ENCODE measurements at regions not wholly inside any gene's neighbourhood (a gene's known extent, or its start where the extent isn't known, plus 50 kb on each side); places are given as distances from the start of the nearest gene placed in this dataset.

DNA sequence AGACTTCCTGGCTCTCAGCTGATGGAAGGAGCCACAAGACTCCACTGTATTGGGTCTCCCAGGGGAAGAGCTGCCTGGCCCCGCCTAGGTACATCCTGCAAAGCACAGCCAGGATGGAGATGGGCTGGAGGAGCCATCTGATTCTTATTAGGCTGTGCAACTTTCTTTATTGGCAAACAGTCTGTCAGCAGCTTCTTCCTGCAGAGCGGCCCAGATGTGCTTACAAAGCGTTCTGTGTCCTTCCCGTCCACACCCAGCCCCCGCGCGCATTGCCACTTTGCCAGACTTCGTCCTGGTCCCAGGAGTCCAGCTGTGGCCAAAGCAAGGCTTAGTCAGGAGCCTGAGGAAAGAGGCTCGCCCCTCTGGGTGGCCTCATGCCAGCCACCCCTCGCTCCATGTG lies 409.3 kb downstream of the ZNF536 start:
- no peak for TF ChIP-seq CTCF (conservative IDR thresholded peaks at IDR 0.05)
- H3K27ac ChIP-seq = no peak overlapping the region

DNA sequence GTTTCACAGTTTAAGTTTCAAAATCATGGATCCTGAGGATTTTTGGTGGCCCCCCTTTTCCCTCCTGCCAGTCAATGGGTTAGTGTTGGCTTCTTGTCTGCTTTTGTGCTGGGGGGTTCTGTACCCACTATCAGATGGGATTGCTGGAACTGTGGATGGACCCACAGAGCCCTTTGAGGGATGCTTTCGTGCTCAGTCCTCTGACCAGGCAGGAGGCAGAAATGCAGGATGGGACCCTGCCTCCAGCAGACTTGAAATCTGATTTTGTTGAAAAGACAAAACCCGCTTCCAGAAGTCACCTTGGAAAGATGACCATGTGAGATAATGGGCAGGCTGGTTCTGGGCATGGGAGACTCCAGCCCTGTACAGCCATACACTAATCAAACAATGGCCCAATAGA lies 408.9 kb downstream of the ZNF536 start:
- TF ChIP-seq CTCF (conservative IDR thresholded peaks at IDR 0.05) = no peak
- H3K27ac ChIP-seq = no peak overlapping the region

- no peak for TF ChIP-seq CTCF (conservative IDR thresholded peaks at IDR 0.05)
- no peak overlapping the region for H3K27ac ChIP-seq
Measured at GRCh38 chr19:30780456-30780855, 408.3 kb downstream of the ZNF536 start.

DNA sequence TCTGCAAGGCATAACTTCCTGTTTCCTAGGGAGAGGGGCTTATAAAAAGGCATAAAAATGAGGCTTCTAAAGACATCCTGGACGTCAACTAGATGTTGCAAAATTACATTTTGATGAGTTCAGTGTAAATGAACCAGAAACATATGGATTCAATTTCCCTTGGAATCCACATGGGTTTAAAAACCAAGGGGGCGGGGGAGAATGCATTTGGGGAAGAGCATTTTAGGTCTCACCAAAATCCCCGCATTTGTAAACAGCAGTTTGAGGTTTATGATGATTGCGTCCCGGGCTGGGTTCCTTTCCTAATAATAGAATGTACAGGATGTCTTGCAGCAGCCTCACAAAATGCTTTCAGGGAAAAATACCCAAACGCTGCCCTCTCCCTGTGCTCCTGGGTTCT lies 407.8 kb downstream of the ZNF536 start:
- no peak overlapping the region for H3K27ac ChIP-seq
- no peak for TF ChIP-seq CTCF (conservative IDR thresholded peaks at IDR 0.05)

DNA sequence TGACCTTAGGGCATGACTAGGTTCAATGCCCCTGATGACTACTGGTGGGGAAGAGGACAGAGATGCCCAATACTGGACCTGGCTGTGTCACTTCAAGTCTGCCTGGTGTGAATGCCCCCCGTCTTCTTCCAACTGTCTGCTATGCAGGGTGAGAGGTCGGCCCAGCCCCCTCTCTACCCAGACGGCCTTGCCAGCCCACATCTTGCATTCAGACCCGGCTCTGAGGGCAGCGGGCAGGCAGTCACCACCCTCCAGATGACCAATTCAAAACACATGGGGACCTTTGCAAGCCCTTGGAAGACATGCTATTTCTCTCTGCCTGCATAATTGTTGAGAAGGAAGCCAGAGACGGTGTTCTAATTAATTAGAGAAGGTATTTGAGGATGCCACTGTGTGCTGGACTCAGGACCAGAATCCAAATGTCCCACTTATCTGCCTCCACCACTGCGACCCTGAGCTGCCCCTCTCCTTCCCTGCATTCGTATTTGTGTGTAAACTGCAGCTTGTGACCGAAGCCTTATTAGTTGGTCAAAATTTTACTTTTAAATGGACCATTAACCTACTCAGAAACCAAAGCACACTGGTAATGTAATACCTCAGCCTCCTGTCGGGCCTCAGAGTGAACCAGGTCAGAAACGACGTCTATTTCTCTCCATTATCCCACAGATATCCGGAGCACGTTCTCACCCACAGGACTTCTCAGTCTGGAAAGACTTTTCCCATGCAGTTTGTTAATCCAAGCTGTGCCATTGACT lies 407.0 kb downstream of the ZNF536 start:
- no peak overlapping the region for H3K27ac ChIP-seq
- no peak for TF ChIP-seq CTCF (conservative IDR thresholded peaks at IDR 0.05)

GRCh38 chr19:30778061-30778460 lies 405.9 kb downstream of the ZNF536 start:
- no peak overlapping the region for H3K27ac ChIP-seq
- TF ChIP-seq CTCF (conservative IDR thresholded peaks at IDR 0.05) = no peak

GRCh38 chr19:30775956-30776355 lies 403.8 kb downstream of the ZNF536 start:
- no peak overlapping the region for H3K27ac ChIP-seq
- no peak for TF ChIP-seq CTCF (conservative IDR thresholded peaks at IDR 0.05)

All from VCaP (cell line).